SH-SY5Y (cell line): ENCODE measurements at regions not wholly inside any gene's neighbourhood (a gene's known extent, or its start where the extent isn't known, plus 50 kb on each side); places are given as distances from the start of the nearest gene placed in this dataset.

Experiments used
- GATA2 ChIP-seq: IDR thresholded peaks from 2 replicates; pipeline ENCODE4 v1.6.1; 2011; ENCODE audit warnings: mild to moderate bottlenecking, low read depth, low read length
- GATA3 ChIP-seq: IDR thresholded peaks from 2 replicates; pipeline ENCODE4 v1.6.1; 2011; ENCODE audit warnings: low read depth, mild to moderate bottlenecking, low read length, moderate library complexity

DNA sequence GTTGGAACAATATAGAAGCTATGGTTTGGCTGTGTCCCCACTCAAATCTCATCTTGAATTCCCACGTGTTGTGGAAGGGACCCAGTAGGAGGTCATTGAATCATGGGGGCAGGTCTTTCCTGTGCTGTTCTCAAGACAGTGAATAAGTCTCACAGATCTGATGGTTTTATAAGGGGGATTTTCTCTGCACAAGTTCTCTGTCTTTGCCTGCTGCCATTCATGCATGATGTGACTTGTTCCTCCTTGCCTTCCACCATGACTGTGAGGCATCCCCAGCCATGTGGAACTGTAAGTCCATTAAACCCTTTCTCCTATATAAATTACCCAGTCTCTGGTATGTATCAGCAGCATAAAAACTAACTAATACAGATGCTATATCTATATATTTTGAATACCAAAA is 135.2 kb upstream of the EDNRA start:
- no peak for TF ChIP-seq GATA3
- TF ChIP-seq GATA2: no peak

- TF ChIP-seq GATA2 (no peak), GATA3 (no peak)
Measured at GRCh38 chr4:147347217-147347616, 133.7 kb upstream of the EDNRA start.

DNA sequence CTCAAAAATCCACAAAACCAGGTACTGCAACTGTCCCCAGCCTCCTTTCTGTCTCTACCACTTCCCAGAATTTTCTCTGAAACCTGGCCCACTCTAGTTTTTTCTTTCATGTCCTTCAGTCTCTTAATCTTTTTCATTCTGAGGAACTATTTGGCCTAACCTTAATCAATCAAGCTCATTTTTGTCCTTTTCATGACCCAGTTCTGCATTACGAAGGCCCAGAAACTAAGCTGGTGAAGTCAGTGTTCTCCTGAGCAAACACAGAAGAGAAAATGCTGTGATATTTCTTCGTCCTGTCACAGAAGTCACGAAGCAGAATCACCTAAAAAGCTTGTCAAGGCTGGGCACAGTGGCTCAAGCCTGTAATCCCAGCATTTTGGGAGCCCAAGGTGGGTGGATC is 131.7 kb upstream of the EDNRA start:
- TF ChIP-seq GATA3: no peak

- TF ChIP-seq GATA3 (no peak), GATA2 (no peak)
Measured at GRCh38 chr4:147351083-147351787, 129.7 kb upstream of the EDNRA start.

- TF ChIP-seq GATA3: no peak
Measured at GRCh38 chr4:147354237-147354636, 126.7 kb upstream of the EDNRA start.

GRCh38 chr4:147355032-147355656 is 125.8 kb upstream of the EDNRA start:
- TF ChIP-seq GATA3 (no peak), GATA2 (no peak)

- TF ChIP-seq GATA2: no peak
- TF ChIP-seq GATA3: no peak
Measured at GRCh38 chr4:147355847-147356246, 125.0 kb upstream of the EDNRA start.

DNA sequence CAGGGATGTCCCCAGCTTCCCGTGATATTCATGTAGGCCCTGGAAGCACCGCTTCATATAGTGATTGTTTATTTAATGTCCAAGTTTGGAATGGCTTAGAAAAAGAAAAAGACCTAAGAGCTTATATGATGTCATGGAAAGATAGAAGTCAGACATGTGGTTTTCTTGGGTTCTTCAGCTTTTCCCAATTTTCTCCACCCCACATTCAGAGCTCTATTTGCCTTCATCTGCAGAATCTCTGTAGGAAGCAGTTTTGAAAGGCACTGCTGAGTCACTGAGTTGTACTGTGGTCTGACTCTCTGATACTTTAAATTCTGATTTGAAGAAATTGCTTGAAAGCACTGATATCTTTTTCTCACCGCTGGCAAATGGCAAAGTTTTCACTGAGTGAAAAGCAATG is 120.6 kb upstream of the EDNRA start:
- TF ChIP-seq GATA3 (no peak), GATA2 (no peak)

DNA sequence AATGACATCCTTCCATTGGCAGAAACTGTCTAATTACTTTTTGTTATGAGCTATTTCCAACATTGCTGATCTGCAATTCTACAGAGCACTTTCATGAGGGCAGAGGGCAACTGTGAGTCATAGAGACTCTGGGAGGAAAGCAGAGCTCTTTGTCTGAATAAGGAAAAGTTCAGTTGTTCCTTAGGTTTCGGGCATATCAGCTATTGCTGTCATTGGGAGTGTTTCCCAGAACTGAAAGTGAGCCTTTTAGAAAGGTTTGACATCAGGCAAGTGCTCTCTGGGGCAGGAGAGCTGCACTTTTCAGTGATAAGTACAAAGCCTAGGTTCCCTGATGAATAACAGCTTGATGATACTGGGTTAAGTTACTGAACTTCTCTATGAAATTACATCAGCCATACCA is 119.2 kb upstream of the EDNRA start:
- TF ChIP-seq GATA3: no peak
- TF ChIP-seq GATA2: no peak

GRCh38 chr4:147362938-147363337 is 118.0 kb upstream of the EDNRA start:
- TF ChIP-seq GATA3 (no peak), GATA2 (no peak)

- TF ChIP-seq GATA3: no peak
Measured at GRCh38 chr4:147363514-147363913, 117.4 kb upstream of the EDNRA start.

DNA sequence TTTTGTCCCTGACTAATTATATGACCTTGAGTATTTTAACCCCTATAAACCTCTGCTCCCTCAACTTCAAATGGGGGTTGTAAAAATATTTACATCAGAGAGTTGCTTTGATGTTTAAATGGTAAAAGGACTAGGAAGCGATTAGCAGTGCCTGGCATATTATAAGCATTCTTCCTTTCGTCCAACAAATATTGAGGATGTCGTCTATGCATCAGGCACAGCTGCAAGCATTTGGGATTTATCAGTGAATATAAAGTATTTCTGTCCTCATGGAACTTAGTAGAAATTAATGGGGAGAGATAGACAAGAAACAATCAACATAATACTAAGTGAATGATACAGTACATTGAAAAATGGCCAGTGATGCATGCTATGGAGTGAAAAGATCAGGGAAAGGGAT is 115.5 kb upstream of the EDNRA start:
- TF ChIP-seq GATA2 (no peak), GATA3 (no peak)

- TF ChIP-seq GATA3: no peak
- TF ChIP-seq GATA2: 0 out of 2 replicates have a peak, but pooled peaks have one; percentile 30
Measured at GRCh38 chr4:147366164-147366563, 114.7 kb upstream of the EDNRA start.

DNA sequence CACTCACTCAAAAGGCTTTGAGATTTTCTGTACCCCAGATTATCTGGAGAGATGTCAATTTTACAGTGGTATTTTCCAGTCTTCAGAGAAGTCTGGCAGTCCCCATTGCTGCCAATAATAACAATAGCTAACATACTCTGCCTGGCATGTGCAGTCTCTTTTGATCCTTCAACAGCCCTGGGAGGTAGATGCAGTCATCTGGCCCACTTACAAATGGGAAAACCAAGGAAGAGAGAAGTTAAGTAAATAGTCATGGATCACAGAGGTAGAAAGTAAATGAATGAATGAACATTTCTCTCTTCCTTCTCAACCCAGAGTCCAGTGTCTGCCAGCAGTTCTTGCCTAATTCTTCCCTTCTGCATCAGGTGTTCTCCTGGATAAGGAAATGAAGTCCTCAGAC is 113.0 kb upstream of the EDNRA start:
- TF ChIP-seq GATA3 (no peak), GATA2 (no peak)

- TF ChIP-seq GATA3 (no peak), GATA2 (no peak)
Measured at GRCh38 chr4:147368948-147369347, 111.9 kb upstream of the EDNRA start.

DNA sequence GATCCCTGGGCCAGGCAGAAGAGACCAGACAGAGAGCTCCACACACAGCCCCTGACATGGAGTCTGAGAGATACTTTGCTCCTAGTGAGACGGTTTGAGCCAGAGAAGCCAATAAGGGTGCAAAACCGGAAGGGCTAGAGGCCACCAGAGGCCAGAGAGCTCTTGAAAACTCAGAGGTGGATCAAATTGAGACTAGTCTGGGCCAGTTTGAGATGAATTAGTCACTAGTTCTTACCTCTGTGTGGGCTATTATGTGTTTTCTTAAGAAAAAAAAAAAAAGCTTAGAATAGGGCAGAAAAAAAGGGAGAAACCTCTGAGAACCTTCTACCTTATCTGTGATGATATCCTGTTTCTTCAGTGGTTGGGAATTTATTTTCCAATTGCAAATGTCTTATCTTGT is 110.4 kb upstream of the EDNRA start:
- no peak for TF ChIP-seq GATA3
- TF ChIP-seq GATA2: no peak
